Posterior cingulate gyrus (tissue), 11 donors: ENCODE measurements at regions not wholly inside any gene's neighbourhood (a gene's known extent, or its start where the extent isn't known, plus 50 kb on each side); places are given as distances from the start of the nearest gene placed in this dataset.
"Not testable (repeated sequence)": the region's sequence is repeated elsewhere in the genome, so short reads cannot be mapped to it uniquely, and the experiment has no call there.

Experiments used
- DNase-seq, 10 donors: peaks; one replicate each; pipeline versions ENCODE4 v3.0.0 to v3.0.0-alpha.2; 2020 to 2021; ENCODE audit warnings: mixed read lengths in 3 of 10
- intact Hi-C: fragments of 100-400 bp; cut with DNase I; formaldehyde crosslinking; loops from one replicate; pipeline ENCODE4 v1.15.1; 2023

GRCh38 chr13:50127726-50128291 is 112.6 kb downstream of the KCNRG start:
- peak in 1 of 10 donors; percentile 73 for DNase-seq
- intact Hi-C loops: loop anchor here (10.0 kb wide), 1 partner anchor 277 kb away; no protein-coding TSS in a partner anchor

GRCh38 chr13:50128428-50128931 is 113.2 kb downstream of the KCNRG start:
- intact Hi-C loops: loop anchor here (10.0 kb wide), 1 partner anchor 276 kb away; no protein-coding TSS in a partner anchor
- peak in 1 of 10 donors; percentile 76 for DNase-seq

GRCh38 chr13:50129081-50129705 is 113.9 kb downstream of the KCNRG start:
- intact Hi-C loops: loop anchor here (10.0 kb wide), 1 partner anchor 276 kb away; no protein-coding TSS in a partner anchor
- peak in 1 of 10 donors; percentile 75 for DNase-seq

- DNase-seq: peak in 1 of 10 donors; percentile 84
- intact Hi-C loops: loop anchor here (10.0 kb wide), 1 partner anchor 275 kb away; no protein-coding TSS in a partner anchor
Observed at GRCh38 chr13:50129706-50130122, 114.5 kb downstream of the KCNRG start.

GRCh38 chr13:50130123-50130946 is 115.1 kb downstream of the KCNRG start:
- DNase-seq: peak in 3 of 10 donors; percentile 51 to 83 (median 70)
- intact Hi-C loops: no loop called here

- peak in 1 of 10 donors; percentile 80 for DNase-seq
- intact Hi-C loops: no loop called here
Observed at GRCh38 chr13:50131920-50132903, 117.0 kb downstream of the KCNRG start.

- intact Hi-C loops: no loop called here
- DNase-seq: peak in 2 of 10 donors; percentile 22 to 64
Observed at GRCh38 chr13:50132904-50133357, 117.7 kb downstream of the KCNRG start.

GRCh38 chr13:50133358-50133953 is 118.2 kb downstream of the KCNRG start:
- DNase-seq: peak in 2 of 10 donors; percentile 61 to 76
- intact Hi-C loops: no loop called here

GRCh38 chr13:50136226-50136625 is 121.0 kb downstream of the KCNRG start:
- no peak for DNase-seq
- intact Hi-C loops: no loop called here

- DNase-seq: no peak
- intact Hi-C loops: no loop called here
Observed at GRCh38 chr13:50136678-50137077, 121.4 kb downstream of the KCNRG start.

GRCh38 chr13:50139435-50139934 is 124.2 kb downstream of the KCNRG start:
- intact Hi-C loops: not testable (repeated sequence)
- peak in 1 of 10 donors; percentile 59 for DNase-seq

GRCh38 chr13:50140153-50140552 is 124.9 kb downstream of the KCNRG start:
- DNase-seq: no peak
- intact Hi-C loops: no loop called here

- no peak for DNase-seq
- intact Hi-C loops: no loop called here
Observed at GRCh38 chr13:50140581-50141374, 125.5 kb downstream of the KCNRG start.

- intact Hi-C loops: no loop called here
- no peak for DNase-seq
Observed at GRCh38 chr13:50141375-50141975, 126.2 kb downstream of the KCNRG start.

GRCh38 chr13:50144246-50145160 is 129.3 kb downstream of the KCNRG start:
- DNase-seq: no peak
- intact Hi-C loops: no loop called here

- intact Hi-C loops: no loop called here
- no peak for DNase-seq
Observed at GRCh38 chr13:50149214-50149613, 134.0 kb downstream of the KCNRG start.

GRCh38 chr13:50149932-50150331 is 134.7 kb downstream of the KCNRG start:
- DNase-seq: no peak
- intact Hi-C loops: no loop called here
